IPS DF 4.7 (cell line): ENCODE measurements at regions not wholly inside any gene's neighbourhood (a gene's known extent, or its start where the extent isn't known, plus 50 kb on each side); places are given as distances from the start of the nearest gene placed in this dataset.

Source experiments
- DNase-seq: peaks from one replicate; pipeline ENCODE4 v3.0.0-alpha.2; 2013; ENCODE audit warnings: low spot score; ENCODE audit errors: extremely low read depth

DNA sequence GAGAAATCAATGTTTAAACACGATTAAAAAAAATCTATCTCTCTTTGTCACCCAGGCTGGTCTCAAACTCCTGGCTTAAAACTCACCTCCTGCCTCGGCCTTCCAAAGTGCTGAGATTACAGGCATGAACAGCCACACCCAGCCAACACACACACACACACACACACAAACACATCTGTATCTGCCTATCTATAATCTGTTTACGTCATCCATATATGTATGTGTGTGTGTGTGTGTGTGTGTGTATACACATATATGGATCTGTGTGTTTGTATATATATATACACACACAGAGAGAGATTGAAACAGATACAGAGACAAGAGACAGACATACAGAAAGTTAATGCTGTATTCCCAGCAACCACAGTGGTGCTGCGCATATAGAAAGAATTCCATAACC, 497.1 kb downstream of the DSC3 start:
- no peak for DNase-seq

DNA sequence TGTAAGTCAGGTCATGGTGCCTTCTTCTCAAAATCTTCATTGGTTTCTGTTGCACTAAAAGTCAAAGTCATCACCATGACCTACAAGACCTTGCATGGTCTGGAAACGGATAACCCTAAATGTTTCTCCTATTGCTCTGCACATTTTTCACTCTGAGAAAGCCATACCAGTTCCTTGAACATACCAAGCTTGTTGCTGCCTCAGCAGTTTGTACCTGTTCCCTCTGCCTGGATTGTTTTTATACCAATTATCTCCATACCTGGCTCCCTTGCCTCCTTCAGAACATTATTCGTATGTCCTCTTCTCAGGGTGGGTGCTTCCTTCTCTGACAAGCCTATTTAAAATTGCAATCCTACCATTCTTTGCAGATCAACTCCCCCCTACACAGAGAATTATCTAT, 498.4 kb downstream of the DSC3 start:
- DNase-seq, result no peak

DNA sequence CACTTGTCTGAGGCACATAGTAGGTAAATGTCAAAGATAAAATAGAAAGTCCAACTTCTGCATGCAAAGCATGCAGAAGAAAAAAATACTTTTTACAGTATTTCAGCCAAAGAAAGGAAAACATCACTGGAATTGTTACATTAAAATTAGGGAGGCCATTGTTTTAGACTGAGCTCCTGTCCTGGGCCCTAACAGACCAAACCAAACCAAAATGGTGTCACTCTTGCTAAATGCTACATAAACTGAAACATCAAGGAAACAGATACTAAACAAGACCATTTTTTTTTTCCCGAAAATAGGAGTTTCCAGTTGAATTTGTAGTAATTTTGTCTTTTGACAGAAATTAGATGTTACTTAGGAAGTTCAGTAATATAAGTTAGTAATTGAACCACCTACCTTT, 508.8 kb downstream of the DSC3 start:
- DNase-seq, result no peak

DNA sequence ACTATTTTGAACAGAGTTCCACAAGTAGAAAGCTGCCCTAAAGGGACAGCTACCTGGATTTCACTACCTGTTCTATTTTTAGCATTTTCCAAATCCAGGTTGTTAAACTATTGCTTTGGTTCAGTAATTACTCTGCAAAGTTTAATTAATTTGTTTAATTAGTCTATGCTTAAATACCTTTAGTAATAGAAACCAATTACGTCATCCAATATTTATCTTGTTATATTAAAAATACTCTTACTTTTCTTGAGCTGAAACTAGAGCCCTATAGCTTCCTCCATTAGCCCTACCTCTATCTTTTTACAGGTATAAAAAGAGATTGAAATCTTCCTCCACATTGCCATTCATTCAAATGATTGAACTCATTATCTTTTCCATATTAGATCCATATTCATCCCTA, 514.6 kb downstream of the DSC3 start:
- DNase-seq, result no peak

DNA sequence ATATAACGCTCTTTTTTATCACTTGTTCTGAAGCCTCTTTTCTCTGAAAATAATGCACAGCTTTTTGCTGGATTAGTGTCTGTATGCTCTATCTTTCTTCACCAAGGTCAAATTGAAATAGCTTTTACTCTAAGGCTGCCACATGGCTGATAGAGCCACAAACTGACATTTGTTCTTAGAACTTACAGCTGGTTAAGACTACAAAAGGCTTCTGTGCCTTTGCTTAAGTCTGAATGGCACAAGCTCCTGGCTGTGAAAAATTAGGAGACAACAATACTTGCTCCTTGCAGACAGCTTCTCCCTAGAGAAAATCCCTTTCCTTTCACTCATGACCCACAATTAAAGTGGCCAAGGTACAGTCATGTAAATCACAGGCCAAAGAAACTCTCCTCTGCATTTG, 515.3 kb downstream of the DSC3 start:
- DNase-seq, result no peak

DNA sequence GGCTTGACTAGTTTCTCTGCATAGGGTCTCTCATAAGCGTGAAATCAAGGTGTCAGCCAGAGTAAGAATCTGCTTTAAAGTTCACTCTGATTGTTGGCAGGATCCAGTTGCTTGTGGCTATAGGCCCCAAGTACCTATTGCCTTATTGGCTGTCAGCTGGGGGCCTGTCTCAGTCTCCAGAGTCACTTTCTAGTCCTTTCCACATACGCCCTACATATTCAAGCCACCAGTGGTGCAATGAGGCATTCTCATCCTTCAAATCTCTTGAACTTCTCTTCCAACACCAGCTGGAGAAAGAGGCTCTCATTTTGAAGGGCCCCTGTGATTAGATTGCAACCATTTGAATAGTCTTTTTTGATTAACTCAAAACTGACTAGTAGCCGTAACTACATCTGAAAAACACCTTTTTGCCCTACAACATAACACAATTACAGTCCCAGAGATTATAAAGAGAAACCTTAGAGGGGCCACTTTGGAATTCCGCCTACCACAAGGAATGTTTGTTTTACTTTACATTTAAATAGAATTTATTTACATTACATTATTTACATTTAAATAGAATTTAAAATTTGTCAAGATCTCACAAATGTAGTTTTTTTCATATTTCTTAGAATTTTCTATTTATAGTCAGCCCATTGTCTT, 520.1 kb downstream of the DSC3 start:
- DNase-seq, result no peak

DNA sequence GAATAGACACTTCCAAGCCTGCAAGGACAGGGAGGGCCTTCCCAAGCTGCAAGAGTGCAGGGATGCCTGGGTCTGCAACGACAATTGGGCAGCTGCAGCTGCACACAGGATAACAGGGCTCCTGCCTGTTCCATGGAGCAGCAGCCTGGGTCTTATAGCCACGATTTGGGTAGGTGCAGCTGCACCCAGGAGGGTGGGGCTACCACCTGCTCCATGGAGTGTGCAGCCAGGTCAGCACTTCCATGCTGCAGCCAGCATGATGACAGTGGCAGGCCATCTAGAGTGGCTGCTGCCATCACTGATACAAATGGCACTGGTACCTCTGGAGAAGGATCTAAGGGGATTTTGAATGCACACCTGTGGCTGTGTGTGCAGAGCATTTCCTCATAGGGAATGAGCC, 528.5 kb downstream of the DSC3 start:
- no peak for DNase-seq

DNA sequence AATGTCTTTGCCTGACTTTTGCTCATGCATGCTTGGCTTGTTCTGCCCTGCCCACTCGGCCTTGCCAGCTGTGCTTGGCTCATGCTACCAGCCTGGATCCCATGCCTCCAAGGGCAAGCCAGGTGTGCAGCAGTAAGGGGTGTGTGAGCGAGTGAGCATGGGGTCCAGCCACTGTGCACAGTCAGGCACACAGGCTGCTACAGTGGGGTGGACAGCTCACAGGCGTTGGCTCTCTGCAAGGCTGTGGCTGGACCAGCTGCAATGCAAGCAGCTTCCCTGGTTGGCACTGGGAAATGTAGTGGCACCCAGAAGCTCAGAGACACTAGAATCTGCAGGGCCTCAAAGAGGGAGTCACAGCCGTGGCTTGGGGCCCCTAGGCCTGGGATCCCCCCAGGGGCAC, 529.7 kb downstream of the DSC3 start:
- DNase-seq, result no peak

DNA sequence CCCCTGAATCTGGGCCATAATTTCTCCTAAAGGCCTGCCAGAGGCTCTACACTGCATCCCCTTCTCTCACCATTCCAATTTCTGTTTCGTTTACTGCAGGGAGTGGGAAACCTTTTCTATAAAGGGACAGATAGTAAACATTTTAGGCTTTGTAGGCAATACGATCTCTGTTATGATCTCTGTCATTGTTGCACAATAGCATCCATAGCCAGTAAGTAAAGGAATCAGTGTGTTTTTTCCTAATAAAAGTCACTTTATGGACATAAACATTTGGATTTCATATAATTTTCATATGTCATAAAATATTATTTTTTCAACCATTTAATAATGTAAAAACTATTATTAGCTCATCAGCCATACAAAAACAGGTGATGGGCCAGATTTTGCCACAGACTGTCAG, 531.7 kb downstream of the DSC3 start:
- DNase-seq, result no peak

DNA sequence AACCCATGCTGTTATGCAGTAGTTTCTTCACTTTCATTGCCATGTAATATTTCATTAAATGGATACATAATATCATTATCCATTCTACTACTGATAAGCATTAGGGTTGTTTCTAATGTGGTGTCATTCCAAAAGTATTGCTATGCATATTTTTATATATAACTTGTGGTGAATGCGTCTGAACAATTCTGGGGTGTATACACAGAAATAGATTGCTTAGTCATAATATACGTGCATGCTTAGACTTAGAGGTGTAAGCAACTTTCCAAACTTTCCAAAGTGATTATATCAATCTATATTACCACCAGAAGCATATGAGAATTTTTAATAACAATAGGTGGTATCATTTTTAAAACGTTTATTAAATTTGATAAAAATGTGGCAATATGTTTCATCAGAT, 540.9 kb downstream of the DSC3 start:
- DNase-seq, result no peak

DNA sequence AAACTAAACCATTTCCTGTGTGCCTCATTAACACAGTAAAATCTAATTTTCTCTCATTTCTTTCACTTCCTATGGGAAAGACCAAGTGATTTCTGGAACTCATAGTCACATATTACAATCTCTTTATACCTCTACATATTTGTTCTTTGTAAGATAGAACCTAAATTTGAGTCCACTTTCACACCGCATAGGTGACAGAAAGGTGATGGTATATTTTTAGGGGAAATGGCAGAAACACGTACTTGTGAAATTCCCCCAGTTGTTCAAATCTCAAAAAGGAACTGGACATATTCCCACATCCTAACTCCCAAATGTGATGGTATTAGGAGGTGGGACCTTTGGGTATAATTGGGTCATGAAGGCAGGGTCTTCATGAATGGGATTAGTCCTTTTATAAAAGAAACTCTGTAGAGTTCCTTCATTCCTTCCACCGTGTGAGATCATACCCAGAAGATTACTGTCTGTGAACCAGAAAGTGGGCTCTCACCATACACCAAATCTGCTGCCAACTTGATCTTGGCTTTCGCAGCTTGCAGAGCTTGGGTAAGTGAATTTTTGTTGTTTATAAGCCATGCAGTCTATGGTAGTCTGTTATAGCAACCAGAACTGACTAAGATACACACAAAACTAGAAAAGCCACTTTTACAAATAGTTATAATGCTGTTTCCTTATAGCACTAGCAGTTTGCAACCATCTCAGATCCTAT, 542.1 kb downstream of the DSC3 start:
- no peak for DNase-seq

DNA sequence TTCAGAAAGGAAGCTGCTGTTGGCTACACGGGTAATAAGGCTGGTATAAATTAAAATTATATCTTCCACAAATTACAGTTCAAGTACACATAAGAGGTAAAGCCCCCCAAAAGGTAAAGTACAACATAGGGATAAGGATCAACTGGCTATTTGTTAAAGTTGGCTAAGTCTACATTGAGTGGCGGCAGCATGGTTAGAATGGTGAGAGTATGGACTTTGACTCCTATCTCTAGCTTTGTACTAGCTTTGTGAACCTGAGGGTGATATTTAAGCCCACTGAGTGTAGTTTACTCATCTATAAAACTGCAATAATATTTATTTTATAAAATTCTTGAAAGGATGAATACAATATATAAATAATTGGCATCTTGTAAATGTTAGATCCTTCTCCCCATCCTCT, 542.8 kb downstream of the DSC3 start:
- no peak for DNase-seq

DNA sequence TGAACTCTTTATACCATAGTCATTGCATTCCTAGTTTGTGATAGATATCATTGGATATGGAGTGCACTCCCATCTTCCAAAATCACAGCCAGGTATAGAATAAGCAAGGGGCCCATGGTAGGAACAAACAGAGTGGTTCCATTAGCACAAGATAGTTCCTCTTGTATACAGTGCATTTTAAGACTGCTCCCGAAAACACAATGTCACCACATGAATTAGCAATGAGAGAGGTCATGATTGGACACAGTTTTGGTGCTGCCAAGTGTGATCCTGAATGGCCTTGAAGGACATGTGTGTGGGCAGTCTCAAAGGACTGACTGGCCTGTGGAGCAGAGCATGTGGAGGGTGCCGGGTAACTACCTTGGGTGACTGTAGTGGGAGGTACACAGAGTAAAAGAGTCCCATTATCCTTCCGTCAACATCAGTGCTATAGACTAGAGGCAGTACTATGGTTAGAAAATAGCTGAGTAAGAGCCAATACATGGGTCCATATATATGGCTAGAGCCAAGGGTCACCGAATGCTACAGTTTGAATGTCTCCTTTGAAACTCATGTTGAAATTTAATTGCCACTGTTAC, 549.9 kb downstream of the DSC3 start:
- no peak for DNase-seq

DNA sequence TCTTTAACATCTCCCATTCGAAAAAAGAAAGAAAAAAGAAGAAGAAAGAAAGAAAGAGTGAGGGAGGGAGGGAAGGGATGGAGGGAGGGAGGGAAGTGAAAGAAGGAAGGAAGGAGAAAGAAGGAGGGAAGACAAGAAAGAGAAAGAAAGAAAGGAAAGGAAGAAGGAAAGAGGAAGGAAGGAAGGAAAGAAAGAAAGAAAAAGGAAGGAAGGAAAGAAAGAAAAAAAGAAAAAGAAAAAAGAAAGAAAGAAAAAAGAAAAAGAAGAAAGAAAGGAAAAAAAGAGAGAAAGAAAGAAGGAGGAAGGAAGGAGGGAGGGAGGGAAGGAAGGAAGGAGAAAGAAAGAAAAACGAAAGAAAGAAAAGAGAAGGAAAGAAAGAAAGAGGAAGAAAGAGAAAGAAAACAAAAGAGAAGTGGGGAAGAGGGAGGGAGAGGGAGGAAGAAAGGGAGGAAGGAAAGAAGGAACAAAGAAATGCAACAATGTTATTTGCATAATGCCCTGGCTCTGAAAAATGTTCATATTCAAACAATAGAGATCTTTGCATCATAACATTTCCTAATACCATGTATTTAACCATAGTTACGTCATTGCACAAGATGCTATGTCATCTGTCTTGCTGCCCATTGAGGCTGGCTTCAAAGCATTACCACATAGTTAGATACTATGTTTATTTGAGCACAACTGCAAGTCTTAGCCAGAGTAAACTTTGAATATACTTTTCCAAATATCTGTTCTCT, 550.6 kb downstream of the DSC3 start:
- no peak for DNase-seq

DNA sequence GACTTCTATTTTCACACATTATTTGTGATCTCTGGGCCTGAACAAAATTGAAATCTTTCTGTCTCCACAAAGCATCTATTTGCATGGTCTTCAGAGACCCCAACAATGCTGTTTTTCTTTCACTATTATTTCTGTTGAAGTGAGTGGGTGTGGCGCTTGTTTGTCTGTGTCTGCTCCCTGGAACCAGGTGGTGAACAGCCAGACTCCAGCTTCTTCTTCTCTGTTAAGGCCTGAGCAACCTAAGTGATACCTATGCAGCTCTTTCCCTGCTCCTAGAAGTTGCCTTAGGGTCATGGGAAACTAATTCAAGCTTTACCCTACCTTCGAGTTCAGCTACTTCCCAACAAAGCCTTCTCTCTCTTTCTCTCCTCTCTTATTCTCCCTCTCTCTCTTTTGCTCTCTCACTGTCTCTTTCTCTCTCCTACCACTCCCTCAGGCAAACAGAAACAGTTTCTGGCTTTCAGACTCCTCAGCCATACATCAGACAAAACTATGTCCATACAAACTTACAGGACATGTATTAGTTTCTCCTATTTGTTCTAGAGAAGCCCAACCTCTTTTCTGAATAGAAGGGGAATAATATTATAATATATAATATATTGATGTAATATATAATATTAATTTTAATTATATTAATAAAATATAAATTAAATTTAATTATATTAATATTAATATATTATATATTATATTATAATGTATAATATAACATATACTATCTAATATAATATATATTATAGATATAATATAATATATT, 552.5 kb downstream of the DSC3 start:
- no peak for DNase-seq

DNA sequence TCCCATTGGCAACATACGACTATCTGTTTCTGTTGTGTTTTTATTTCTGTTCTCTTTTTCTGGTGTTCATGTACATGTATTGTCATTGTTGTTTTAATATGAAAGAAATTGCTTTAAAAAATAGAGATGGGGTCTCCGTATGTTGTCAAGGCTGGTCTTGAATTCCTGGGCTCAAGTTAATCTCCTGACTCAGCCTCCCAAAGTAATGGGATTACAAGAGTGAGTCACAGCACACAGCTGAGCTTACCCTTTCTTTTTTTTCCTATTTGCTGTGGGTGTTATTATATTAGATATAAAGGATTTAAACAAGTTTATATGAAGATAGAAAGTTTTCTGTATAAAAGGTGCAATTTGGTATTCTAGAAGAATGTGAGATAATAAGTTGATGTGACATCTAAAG, 554.6 kb downstream of the DSC3 start:
- DNase-seq, result no peak

DNA sequence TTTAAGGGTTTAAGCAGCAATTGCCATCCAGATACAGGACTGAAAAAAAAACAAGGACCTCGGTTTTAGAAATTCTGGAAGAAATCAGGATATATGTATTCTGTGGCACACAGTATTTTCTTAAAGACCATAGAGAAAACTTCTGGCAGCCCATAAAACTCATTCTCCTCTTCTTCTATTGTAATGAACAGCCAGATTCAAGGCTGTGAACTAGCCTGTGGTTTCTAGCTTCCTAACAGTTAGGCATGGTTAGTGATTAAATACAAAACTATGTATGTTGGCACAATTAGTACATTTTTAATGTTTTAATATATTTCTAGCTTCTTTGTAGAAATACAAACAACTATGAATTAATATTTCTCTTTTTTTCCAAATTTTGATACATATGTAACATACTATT, 555.7 kb downstream of the DSC3 start:
- DNase-seq, result no peak

DNA sequence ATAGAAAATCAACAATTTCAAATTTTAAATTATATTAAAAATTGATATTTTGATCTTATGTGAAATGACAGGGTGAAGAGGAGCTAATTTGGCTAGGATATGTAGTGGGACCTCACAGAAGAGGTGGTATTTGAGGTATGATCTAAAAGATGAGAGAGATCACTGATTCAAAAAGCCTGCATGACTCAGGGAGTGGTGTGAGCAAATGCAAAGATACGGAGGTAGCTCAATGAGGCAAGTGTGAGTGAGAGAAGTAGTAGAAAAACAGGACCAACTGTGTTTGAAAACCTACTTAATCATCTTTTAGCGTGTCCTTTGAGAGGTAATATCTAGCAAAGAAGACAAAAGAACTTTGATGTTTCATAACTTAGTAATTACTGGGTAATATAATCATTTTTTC, 557.5 kb downstream of the DSC3 start:
- DNase-seq, result no peak

DNA sequence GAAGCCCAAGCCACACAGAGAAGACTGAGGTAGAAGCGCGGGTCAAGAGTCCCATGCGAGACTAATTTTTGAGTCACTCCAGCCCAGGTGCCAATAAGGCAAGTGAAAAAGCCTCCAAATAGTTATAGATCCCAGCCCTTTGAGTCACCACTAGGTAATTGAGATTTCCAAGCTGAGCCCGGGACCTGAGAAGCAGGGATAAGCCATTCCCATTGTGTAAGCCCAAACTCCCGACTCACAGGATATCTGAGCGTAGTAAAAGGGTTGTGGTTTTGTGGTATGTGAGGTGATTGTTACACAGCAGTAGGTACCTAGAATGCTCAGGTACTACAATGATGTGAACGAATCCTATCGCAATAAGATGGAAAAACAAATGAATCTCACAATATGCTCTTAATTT, 560.7 kb downstream of the DSC3 start:
- no peak for DNase-seq

DNA sequence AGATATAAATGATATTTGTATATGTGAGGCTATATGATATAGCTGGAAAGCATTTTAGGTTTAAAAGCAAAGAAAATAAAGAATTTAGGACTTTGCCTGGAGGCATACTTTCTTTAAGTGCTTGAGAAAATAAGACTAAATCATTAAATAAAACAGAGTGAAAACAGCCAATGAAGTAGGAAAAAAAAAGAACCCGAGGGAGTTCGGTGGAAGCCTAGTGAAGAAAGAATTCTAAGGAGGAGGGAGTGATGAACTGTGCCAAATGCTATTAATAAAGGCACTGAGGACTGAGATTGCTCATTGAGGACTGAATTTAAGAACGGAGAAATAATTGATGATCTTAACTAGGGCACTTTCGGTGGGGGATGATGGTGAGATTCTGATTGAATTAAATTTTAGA, 573.5 kb downstream of the DSC3 start:
- no peak for DNase-seq

DNA sequence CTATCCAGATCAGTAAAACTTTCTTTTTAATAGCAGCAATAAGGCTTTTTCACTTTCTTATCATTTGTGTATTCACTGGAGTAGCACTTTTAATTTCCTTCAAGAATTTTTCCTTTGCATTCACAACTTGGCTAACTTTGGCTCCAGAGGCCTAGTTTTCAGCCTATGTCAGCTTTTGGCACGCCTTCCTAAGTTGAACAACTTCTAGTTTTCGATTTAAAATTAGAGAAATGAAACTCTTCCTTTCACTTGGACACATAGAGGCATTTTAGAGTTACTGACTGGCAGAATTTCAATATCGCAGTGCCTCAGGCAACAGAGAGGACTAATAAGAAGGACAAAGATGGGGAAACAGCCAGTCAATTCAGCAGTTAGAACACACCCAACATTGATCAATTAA, 577.4 kb downstream of the DSC3 start:
- no peak for DNase-seq

DNA sequence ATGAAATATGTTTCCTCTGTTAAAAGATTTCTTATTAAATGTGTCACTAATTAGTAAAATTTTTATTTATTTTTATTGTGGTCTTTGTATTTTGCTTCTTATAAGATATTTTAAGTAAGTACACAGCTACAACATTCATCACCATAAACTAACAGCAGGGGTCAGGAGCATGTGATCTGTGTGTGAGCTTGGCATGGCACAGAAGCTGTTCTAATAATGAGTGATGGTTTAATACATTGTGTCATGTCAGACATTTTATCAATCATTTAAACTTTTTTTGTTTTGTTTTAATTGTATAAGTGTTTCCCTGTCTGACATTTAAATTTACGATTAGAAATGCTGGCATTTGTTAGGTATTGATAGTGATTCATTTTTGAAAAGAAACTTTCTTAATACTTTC, 585.4 kb downstream of the DSC3 start:
- DNase-seq, result no peak
